Skeletal muscle tissue (tissue), 3 donors: ENCODE measurements at regions not wholly inside any gene's neighbourhood (a gene's known extent, or its start where the extent isn't known, plus 50 kb on each side); places are given as distances from the start of the nearest gene placed in this dataset.

Experiments
- H3K27ac ChIP-seq: one replicate; pipeline ENCODE4 v1.7.0; 2013; ENCODE audit warnings: mild to moderate bottlenecking, low read depth, low read length, inconsistent platforms
- H3K27me3 ChIP-seq, 3 donors: one replicate each; pipeline ENCODE4 v1.7.0; 2013; ENCODE audit warnings: low read length in 3 of 3; ENCODE audit not compliant: control insufficient read depth in 3 of 3, insufficient read depth in 3 of 3
- H3K36me3 ChIP-seq, 3 donors: one replicate each; pipeline ENCODE4 v1.7.0; 2013; ENCODE audit warnings: low read length in 3 of 3; ENCODE audit not compliant: control insufficient read depth in 3 of 3, insufficient read depth in 3 of 3
- H3K4me1 ChIP-seq, 3 donors: one replicate each; pipeline ENCODE4 v1.7.0; 2013; ENCODE audit warnings: low read length in 3 of 3, mild to moderate bottlenecking in 3 of 3; ENCODE audit not compliant: control insufficient read depth in 3 of 3, insufficient read depth in 3 of 3
- H3K4me3 ChIP-seq, 3 donors: one replicate each; pipeline ENCODE4 v1.7.0; 2013; ENCODE audit warnings: low read length in 3 of 3
- H3K9ac ChIP-seq, 3 donors: one replicate each; pipeline ENCODE4 v1.7.0; 2013; ENCODE audit warnings: low read length in 3 of 3, mild to moderate bottlenecking in 3 of 3, moderate library complexity in 2 of 3, low read depth in 1 of 3
- H3K9me3 ChIP-seq, 3 donors: one replicate each; pipeline ENCODE4 v1.7.0; 2013; ENCODE audit warnings: low read length in 3 of 3; ENCODE audit not compliant: control insufficient read depth in 3 of 3
- donor health status: Osteomylitis.

- Histone ChIP-seq H3K4me1 (no peaks in the 10 kb centered on the region), H3K36me3 (no peaks in the 10 kb centered on the region), H3K9ac (no peak overlapping the region), H3K27me3 (no peaks in the 10 kb centered on the region), H3K4me3 (no peak overlapping the region), H3K9me3 (no peaks in the 10 kb centered on the region), H3K27ac (no peak overlapping the region)
Measured at GRCh38 chr5:3835811-3836210, 240.2 kb downstream of the IRX1 start.

GRCh38 chr5:3836528-3836927 is 240.9 kb downstream of the IRX1 start:
- Histone ChIP-seq H3K9me3 (no peaks in the 10 kb centered on the region), H3K4me3 (no peak overlapping the region), H3K27me3 (no peaks in the 10 kb centered on the region), H3K9ac (no peak overlapping the region), H3K4me1 (no peaks in the 10 kb centered on the region), H3K27ac (no peak overlapping the region), H3K36me3 (no peaks in the 10 kb centered on the region)

GRCh38 chr5:3837506-3837905 is 241.9 kb downstream of the IRX1 start:
- Histone ChIP-seq H3K4me3 (no peak overlapping the region), H3K4me1 (no peaks in the 10 kb centered on the region), H3K27me3 (no peaks in the 10 kb centered on the region), H3K27ac (no peak overlapping the region), H3K9me3 (no peaks in the 10 kb centered on the region), H3K36me3 (no peaks in the 10 kb centered on the region), H3K9ac (no peak overlapping the region)

GRCh38 chr5:3839151-3839550 is 243.5 kb downstream of the IRX1 start:
- no peaks in the 10 kb centered on the region for H3K36me3 ChIP-seq
- no peaks in the 10 kb centered on the region for H3K27me3 ChIP-seq
- no peak overlapping the region for H3K27ac ChIP-seq
- H3K9me3 ChIP-seq = no peaks in the 10 kb centered on the region
- H3K4me3 ChIP-seq = no peak overlapping the region
- H3K9ac ChIP-seq = no peak overlapping the region
- no peaks in the 10 kb centered on the region for H3K4me1 ChIP-seq

- Histone ChIP-seq H3K27ac (no peak overlapping the region), H3K4me3 (no peak overlapping the region), H3K9me3 (no peaks in the 10 kb centered on the region), H3K36me3 (no peaks in the 10 kb centered on the region), H3K4me1 (no peaks in the 10 kb centered on the region), H3K27me3 (no peaks in the 10 kb centered on the region), H3K9ac (no peak overlapping the region)
Measured at GRCh38 chr5:3842591-3842990, 247.0 kb downstream of the IRX1 start.

GRCh38 chr5:3843706-3844105 is 248.1 kb downstream of the IRX1 start:
- Histone ChIP-seq H3K36me3 (no peaks in the 10 kb centered on the region), H3K4me3 (no peak overlapping the region), H3K9me3 (no peaks in the 10 kb centered on the region), H3K27me3 (no peaks in the 10 kb centered on the region), H3K9ac (no peak overlapping the region), H3K4me1 (no peaks in the 10 kb centered on the region), H3K27ac (no peak overlapping the region)

- Histone ChIP-seq H3K36me3 (no peaks in the 10 kb centered on the region), H3K9ac (no peak overlapping the region), H3K4me1 (no peaks in the 10 kb centered on the region), H3K4me3 (no peak overlapping the region), H3K9me3 (no peaks in the 10 kb centered on the region), H3K27me3 (no peaks in the 10 kb centered on the region), H3K27ac (no peak overlapping the region)
Measured at GRCh38 chr5:3844266-3844665, 248.6 kb downstream of the IRX1 start.

- Histone ChIP-seq H3K4me1 (no peaks in the 10 kb centered on the region), H3K9ac (no peak overlapping the region), H3K27me3 (no peaks in the 10 kb centered on the region), H3K4me3 (no peak overlapping the region), H3K36me3 (no peaks in the 10 kb centered on the region), H3K27ac (no peak overlapping the region), H3K9me3 (no peaks in the 10 kb centered on the region)
Measured at GRCh38 chr5:3845230-3845629, 249.6 kb downstream of the IRX1 start.

- Histone ChIP-seq H3K27ac (no peak overlapping the region), H3K9me3 (no peaks in the 10 kb centered on the region), H3K4me1 (no peaks in the 10 kb centered on the region), H3K4me3 (no peak overlapping the region), H3K27me3 (no peaks in the 10 kb centered on the region), H3K36me3 (no peaks in the 10 kb centered on the region), H3K9ac (no peak overlapping the region)
Measured at GRCh38 chr5:3852161-3852916, 256.7 kb downstream of the IRX1 start.

GRCh38 chr5:3853362-3853761 is 257.7 kb downstream of the IRX1 start:
- Histone ChIP-seq H3K4me3 (no peak overlapping the region), H3K27me3 (no peaks in the 10 kb centered on the region), H3K27ac (no peak overlapping the region)

More at GRCh38 chr5:3853362-3853761, 257.7 kb downstream of the IRX1 start:
- H3K9me3 ChIP-seq = no peaks in the 10 kb centered on the region
- H3K36me3 ChIP-seq = no peaks in the 10 kb centered on the region
- H3K9ac ChIP-seq = no peak overlapping the region
- no peaks in the 10 kb centered on the region for H3K4me1 ChIP-seq
